ENCODE measurements at regions not wholly inside any gene's neighbourhood (a gene's known extent, or its start where the extent isn't known, plus 50 kb on each side); places are given as distances from the start of the nearest gene placed in this dataset.

- TF ChIP-seq EZH2phosphoT487 (IDR thresholded peaks at IDR 0.05; ENCODE audit: insufficient read depth, low read depth) (no peak), EZH2 (IDR thresholded peaks at IDR 0.05; ENCODE audit: insufficient read depth, poor library complexity, severe bottlenecking) (no peak)
These were observed 1577.5 kb upstream of the PCDH7 start for GRCh38 chr4:29142708-29143107.
